Activated naive CD8-positive, alpha-beta T cell treated with anti-CD3 and anti-CD28 coated beads, Interleukin-2, amount 10 ng/mL, durations not matched to agents 7 days and 5 days (primary cell): ENCODE measurements at regions not wholly inside any gene's neighbourhood (a gene's known extent, or its start where the extent isn't known, plus 50 kb on each side); places are given as distances from the start of the nearest gene placed in this dataset.

Source experiments
- ATAC-seq: fragments of 150-1000 bp; cut with Tn5 transposase; one replicate; pipeline ENCODE4 v1.10.0; 2021; ENCODE audit warnings: low read depth, moderate library complexity
- POLR2A ChIA-PET: fragments of 350-600 bp; sonication (Branson Sonifier 250); formaldehyde crosslinking; loops from one replicate; lab custom pipeline; 2021; ENCODE audit warnings: antibody characterized with exemption; lab: Charles Lee
- DNase-seq: peaks from one replicate; pipeline ENCODE4 v3.0.0; 2021
- H3K27ac Mint-ChIP-seq: one replicate; pipeline ENCODE4 v1.8.0; 2022; ENCODE audit warnings: mild to moderate bottlenecking, mixed read lengths
- H3K27me3 Mint-ChIP-seq: one replicate; pipeline ENCODE4 v1.8.0; 2022; ENCODE audit warnings: mild to moderate bottlenecking, moderate library complexity, mixed read lengths
- H3K36me3 Mint-ChIP-seq: one replicate; pipeline ENCODE4 v1.8.0; 2021; ENCODE audit warnings: mild to moderate bottlenecking, mixed read lengths
- H3K4me1 Mint-ChIP-seq: one replicate; pipeline ENCODE4 v1.8.0; 2021; ENCODE audit warnings: mixed read lengths
- H3K4me3 Mint-ChIP-seq: one replicate; pipeline ENCODE4 v1.8.0; 2022; ENCODE audit warnings: mild to moderate bottlenecking, moderate library complexity, mixed read lengths
- H3K9me3 Mint-ChIP-seq: one replicate; pipeline ENCODE4 v1.8.0; 2021; ENCODE audit warnings: mixed read lengths

DNA sequence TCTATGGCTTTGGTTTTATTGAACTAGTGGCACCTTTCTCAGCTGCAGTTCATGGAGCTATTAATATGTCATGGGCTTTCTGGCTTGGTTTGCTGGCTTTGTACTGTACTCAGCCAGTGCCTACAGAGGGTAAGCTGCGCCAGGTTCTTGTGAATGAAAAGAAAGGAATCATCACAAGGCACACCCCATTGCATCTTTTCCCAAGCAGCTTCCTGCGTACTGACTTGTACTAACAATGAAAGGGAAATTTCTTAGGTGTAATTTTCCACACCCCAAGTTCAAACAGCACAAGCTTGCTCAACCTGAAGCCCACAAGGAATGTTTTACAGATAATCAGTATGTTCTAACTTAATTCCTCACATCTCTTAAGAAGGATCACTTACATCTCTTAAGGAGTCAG is 78.0 kb upstream of the TNFSF18 start:
- Mint-ChIP-seq H3K4me3 (no peak overlapping the region), H3K9me3 (peaks cover 11% of the 10 kb centered on the region), H3K27ac (no peak overlapping the region), H3K36me3 (peaks cover 6% of the 10 kb centered on the region), H3K4me1 (no peaks in the 10 kb centered on the region), H3K27me3 (no peaks in the 10 kb centered on the region)
- DNase-seq (no peak), ATAC-seq (no peak)
- POLR2A ChIA-PET: no interaction called here

GRCh38 chr1:173127369-173128307 is 76.9 kb upstream of the TNFSF18 start:
- POLR2A ChIA-PET: no interaction called here
- Mint-ChIP-seq H3K4me1 (peaks cover 5% of the 10 kb centered on the region), H3K27ac (no peak overlapping the region), H3K36me3 (peaks cover 6% of the 10 kb centered on the region), H3K9me3 (peaks cover 6% of the 10 kb centered on the region), H3K4me3 (no peak overlapping the region), H3K27me3 (no peaks in the 10 kb centered on the region)
- DNase-seq (no peak), ATAC-seq (no peak)

GRCh38 chr1:173126421-173126820 is 75.7 kb upstream of the TNFSF18 start:
- H3K9me3 Mint-ChIP-seq: peaks cover 6% of the 10 kb centered on the region
- H3K4me1 Mint-ChIP-seq: peaks cover 9% of the 10 kb centered on the region
- H3K36me3 Mint-ChIP-seq: peaks cover 4% of the 10 kb centered on the region
- ATAC-seq (no peak), DNase-seq (no peak)
- no peak overlapping the region for H3K27ac Mint-ChIP-seq
- no peak overlapping the region for H3K4me3 Mint-ChIP-seq
- POLR2A ChIA-PET: no interaction called here
- H3K27me3 Mint-ChIP-seq: no peaks in the 10 kb centered on the region

DNA sequence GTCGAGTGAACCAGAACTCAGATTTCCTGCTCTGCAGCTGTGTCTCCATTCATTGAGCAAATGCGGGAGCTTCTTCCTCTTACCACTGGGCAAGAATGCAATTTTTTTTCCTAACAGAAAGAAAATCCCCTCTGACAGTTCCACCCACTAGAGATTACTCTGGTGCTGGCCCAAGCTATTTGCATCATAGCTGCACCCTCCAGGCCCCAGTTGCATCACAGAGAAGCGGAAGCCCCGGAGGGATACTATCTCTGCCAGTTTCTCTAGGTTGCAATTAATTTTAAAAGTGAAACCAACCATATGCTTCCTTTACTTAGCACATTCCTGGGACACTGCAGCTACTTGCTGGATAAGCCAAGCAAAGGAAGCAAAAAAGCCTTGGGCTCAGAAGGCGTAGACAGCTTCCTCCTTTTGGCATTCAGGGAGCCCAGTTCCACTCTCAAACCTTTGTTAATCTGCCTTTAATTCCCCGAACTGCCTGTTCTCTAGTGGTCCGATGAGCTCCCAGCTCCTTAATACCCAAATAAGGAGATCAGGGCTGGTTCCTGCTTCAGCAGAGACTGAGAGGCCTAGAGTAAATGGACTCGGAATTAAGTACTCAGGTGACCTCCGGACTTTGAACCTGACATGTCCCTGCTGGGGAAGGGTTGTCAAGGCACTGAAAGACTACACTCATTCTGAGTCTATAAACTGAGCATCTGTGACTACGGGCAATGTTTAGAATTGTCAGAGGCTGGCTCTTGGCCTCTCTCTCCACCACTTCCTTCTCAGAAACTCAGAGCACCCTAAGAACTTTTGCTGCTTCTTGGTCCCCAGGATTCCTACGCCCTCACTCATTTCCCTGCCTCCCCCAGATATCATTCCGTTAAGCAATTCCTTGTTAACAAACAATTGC is 72.5 kb upstream of the TNFSF18 start:
- no peak overlapping the region for H3K27ac Mint-ChIP-seq
- ATAC-seq (no peak), DNase-seq (no peak)
- POLR2A ChIA-PET: interaction anchor here (0.6 kb wide), 1 partner anchor 730 kb away, joined by 3 read pairs; no protein-coding TSS in a partner anchor
- peaks cover 1% of the 10 kb centered on the region for H3K9me3 Mint-ChIP-seq
- H3K27me3 Mint-ChIP-seq: no peaks in the 10 kb centered on the region
- H3K4me3 Mint-ChIP-seq: peak overlapping the region; percentile 20
- peaks cover 9% of the 10 kb centered on the region for H3K4me1 Mint-ChIP-seq
- peaks cover 1% of the 10 kb centered on the region for H3K36me3 Mint-ChIP-seq

GRCh38 chr1:173122344-173122935 is 71.7 kb upstream of the TNFSF18 start:
- Mint-ChIP-seq H3K9me3 (peaks cover 1% of the 10 kb centered on the region), H3K27ac (no peak overlapping the region), H3K4me1 (peaks cover 9% of the 10 kb centered on the region), H3K4me3 (peak overlapping the region; percentile 20), H3K27me3 (no peaks in the 10 kb centered on the region), H3K36me3 (peaks cover 1% of the 10 kb centered on the region)
- ATAC-seq: no peak
- POLR2A ChIA-PET: interaction anchor here (0.6 kb wide), 1 partner anchor 729 kb away, joined by 3 read pairs; no protein-coding TSS in a partner anchor
- no peak for DNase-seq

- H3K27me3 Mint-ChIP-seq: peaks cover 2% of the 10 kb centered on the region
- peaks cover 1% of the 10 kb centered on the region for H3K36me3 Mint-ChIP-seq
- ATAC-seq (no peak), DNase-seq (no peak)
- H3K4me1 Mint-ChIP-seq: peaks cover 6% of the 10 kb centered on the region
- POLR2A ChIA-PET: no interaction called here
- peaks cover 1% of the 10 kb centered on the region for H3K9me3 Mint-ChIP-seq
- no peak overlapping the region for H3K4me3 Mint-ChIP-seq
- H3K27ac Mint-ChIP-seq: no peak overlapping the region
Measured at GRCh38 chr1:173118404-173118803, 67.7 kb upstream of the TNFSF18 start.

- Mint-ChIP-seq H3K27ac (no peak overlapping the region), H3K27me3 (peaks cover 2% of the 10 kb centered on the region), H3K36me3 (peaks cover 1% of the 10 kb centered on the region), H3K4me1 (peaks cover 4% of the 10 kb centered on the region), H3K9me3 (peaks cover 1% of the 10 kb centered on the region), H3K4me3 (no peak overlapping the region)
- ATAC-seq (no peak), DNase-seq (no peak)
- POLR2A ChIA-PET: no interaction called here
Measured at GRCh38 chr1:173117761-173118160, 67.0 kb upstream of the TNFSF18 start.

DNA sequence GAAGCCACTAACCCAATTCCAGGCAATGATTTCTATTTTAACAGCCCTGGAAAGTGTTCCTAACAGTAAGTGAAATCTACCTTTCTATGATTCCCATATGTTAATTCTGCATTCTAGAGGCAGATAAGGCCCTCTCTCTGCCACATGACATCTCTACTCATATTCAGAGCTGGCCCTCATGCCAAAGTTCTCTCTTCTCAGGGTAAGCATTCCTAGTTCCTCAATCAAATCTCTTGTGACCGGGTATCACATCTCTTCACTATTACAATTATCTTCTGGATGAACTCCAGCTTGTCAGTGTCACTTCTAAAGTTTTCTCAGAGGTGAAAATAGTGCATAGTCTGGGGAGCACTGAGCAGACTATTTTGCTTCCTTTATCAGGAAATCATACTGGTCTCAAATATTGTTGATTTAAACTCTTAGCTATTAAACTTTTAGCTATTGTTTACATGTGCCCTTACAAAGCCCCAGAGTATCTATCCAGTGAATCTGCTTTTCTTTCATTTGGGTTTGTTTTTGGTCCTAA is 66.4 kb upstream of the TNFSF18 start:
- DNase-seq (no peak), ATAC-seq (no peak)
- Mint-ChIP-seq H3K4me1 (peaks cover under 1% of the 10 kb centered on the region), H3K27me3 (peaks cover 2% of the 10 kb centered on the region), H3K4me3 (no peak overlapping the region), H3K9me3 (peaks cover 1% of the 10 kb centered on the region), H3K36me3 (peaks cover 1% of the 10 kb centered on the region), H3K27ac (no peak overlapping the region)
- POLR2A ChIA-PET: no interaction called here

GRCh38 chr1:173114346-173114745 is 63.6 kb upstream of the TNFSF18 start:
- H3K9me3 Mint-ChIP-seq: peaks cover 12% of the 10 kb centered on the region
- no peak overlapping the region for H3K4me3 Mint-ChIP-seq
- no peak for DNase-seq
- H3K36me3 Mint-ChIP-seq: peaks cover 2% of the 10 kb centered on the region
- peaks cover 2% of the 10 kb centered on the region for H3K27me3 Mint-ChIP-seq
- no peak overlapping the region for H3K27ac Mint-ChIP-seq
- no peak for ATAC-seq
- POLR2A ChIA-PET: no interaction called here
- no peaks in the 10 kb centered on the region for H3K4me1 Mint-ChIP-seq

DNA sequence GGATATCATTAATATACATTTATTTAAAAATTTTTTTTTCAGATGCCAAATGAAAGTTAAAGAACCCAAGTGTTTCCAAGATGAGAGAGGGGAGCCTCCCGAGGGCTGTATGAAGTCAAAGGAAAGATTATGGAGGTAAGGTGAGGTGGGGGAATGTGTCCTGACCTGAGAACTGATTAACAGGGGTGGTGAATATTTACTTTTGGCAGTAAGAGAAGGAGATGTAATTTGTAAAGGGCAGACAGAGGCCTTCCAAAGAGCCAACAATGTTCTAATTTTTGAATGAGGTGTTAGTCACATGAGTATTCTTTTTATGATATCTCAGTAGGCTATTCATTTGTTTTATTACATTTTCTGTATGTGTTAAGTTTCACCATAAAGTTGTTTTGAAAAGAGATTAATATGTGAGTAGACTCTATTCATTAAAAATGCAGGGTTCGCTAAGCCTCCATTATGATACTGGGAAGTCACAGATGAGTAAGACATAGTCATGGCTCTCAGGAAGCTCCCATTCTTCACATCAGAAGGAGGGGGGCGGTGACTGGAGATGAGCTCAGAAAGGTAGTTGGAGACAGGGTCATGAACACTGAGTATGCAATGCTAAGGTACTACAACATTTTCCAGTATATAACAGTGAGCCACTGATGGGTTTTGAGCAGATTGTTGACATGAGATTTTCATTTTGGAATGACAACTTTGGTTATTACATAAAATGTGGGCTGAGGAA is 62.4 kb upstream of the TNFSF18 start:
- POLR2A ChIA-PET: no interaction called here
- Mint-ChIP-seq H3K9me3 (peaks cover 16% of the 10 kb centered on the region), H3K4me3 (no peak overlapping the region), H3K4me1 (no peaks in the 10 kb centered on the region), H3K27ac (no peak overlapping the region), H3K27me3 (peaks cover 2% of the 10 kb centered on the region), H3K36me3 (peaks cover 2% of the 10 kb centered on the region)
- ATAC-seq (no peak), DNase-seq (no peak)

GRCh38 chr1:173112129-173112528 is 61.4 kb upstream of the TNFSF18 start:
- DNase-seq (no peak), ATAC-seq (no peak)
- POLR2A ChIA-PET: no interaction called here
- Mint-ChIP-seq H3K4me3 (no peak overlapping the region), H3K27ac (no peak overlapping the region), H3K27me3 (peaks cover under 1% of the 10 kb centered on the region), H3K4me1 (no peaks in the 10 kb centered on the region), H3K9me3 (peaks cover 24% of the 10 kb centered on the region), H3K36me3 (peaks cover 10% of the 10 kb centered on the region)

- POLR2A ChIA-PET: no interaction called here
- Mint-ChIP-seq H3K27ac (no peak overlapping the region), H3K4me3 (no peak overlapping the region), H3K9me3 (peaks cover 33% of the 10 kb centered on the region), H3K27me3 (no peaks in the 10 kb centered on the region), H3K36me3 (peaks cover 15% of the 10 kb centered on the region), H3K4me1 (no peaks in the 10 kb centered on the region)
- ATAC-seq (no peak), DNase-seq (no peak)
Measured at GRCh38 chr1:173107696-173108095, 57.0 kb upstream of the TNFSF18 start.
